ENCODE measurements at regions not wholly inside any gene's neighbourhood (a gene's known extent, or its start where the extent isn't known, plus 50 kb on each side); places are given as distances from the start of the nearest gene placed in this dataset.

GRCh38 chr10:79002336-79002735, 66.4 kb upstream of the ZMIZ1 start:
- 70 to 84% methylated on average over 3 of the region's 3 CpGs for WGBS, 2 donors
- no peak for DNase-seq
- Histone ChIP-seq H3K36me3 (ENCODE audit: low read depth, missing control alignments) (no peaks in the 10 kb centered on the region), H3K9me3 (no peaks in the 10 kb centered on the region), H3K4me1 (no peaks in the 10 kb centered on the region), H3K4me3 (no peak overlapping the region), H3K27ac (no peak overlapping the region), H3K27me3 (no peaks in the 10 kb centered on the region)
- intact Hi-C loops (cut with DNase I; ENCODE audit: low total_unique reads): no loop called here
- TF ChIP-seq POLR2A (IDR thresholded peaks at IDR 0.05) (no peak), CTCF (IDR thresholded peaks at IDR 0.05) (no peak)

GRCh38 chr10:79003183-79004100, 65.3 kb upstream of the ZMIZ1 start:
- no peak overlapping the region for H3K27ac ChIP-seq
- 65 to 73% methylated on average over 11 to 19 of the region's 19 CpGs for WGBS, 2 donors

GRCh38 chr10:79004311-79004710, 64.5 kb upstream of the ZMIZ1 start:
- Histone ChIP-seq H3K27ac (no peak overlapping the region), H3K4me3 (no peak overlapping the region), H3K36me3 (ENCODE audit: low read depth, missing control alignments) (no peaks in the 10 kb centered on the region), H3K9me3 (no peaks in the 10 kb centered on the region), H3K27me3 (no peaks in the 10 kb centered on the region), H3K4me1 (no peaks in the 10 kb centered on the region)
- WGBS, 2 donors: 89 to 91% methylated on average over 5 of the region's 5 CpGs
- no peak for DNase-seq
- TF ChIP-seq POLR2A (IDR thresholded peaks at IDR 0.05): no peak
- TF ChIP-seq CTCF (IDR thresholded peaks at IDR 0.05): no peak
- intact Hi-C loops (cut with DNase I; ENCODE audit: low total_unique reads): no loop called here

More at GRCh38 chr10:79003183-79004100, 65.3 kb upstream of the ZMIZ1 start:
- H3K4me1 ChIP-seq: no peaks in the 10 kb centered on the region
- intact Hi-C loops (cut with DNase I; ENCODE audit: low total_unique reads): no loop called here
- H3K4me3 ChIP-seq: no peak overlapping the region
- no peaks in the 10 kb centered on the region for H3K27me3 ChIP-seq
- H3K36me3 ChIP-seq (ENCODE audit: low read depth, missing control alignments): no peaks in the 10 kb centered on the region
- DNase-seq: peak; percentile 60
- no peak for TF ChIP-seq CTCF (IDR thresholded peaks at IDR 0.05)
- TF ChIP-seq POLR2A (IDR thresholded peaks at IDR 0.05): no peak
- no peaks in the 10 kb centered on the region for H3K9me3 ChIP-seq

GRCh38 chr10:79005126-79005810, 63.5 kb upstream of the ZMIZ1 start:
- intact Hi-C loops (cut with DNase I; ENCODE audit: low total_unique reads): no loop called here
- no peaks in the 10 kb centered on the region for H3K4me1 ChIP-seq
- WGBS, 2 donors: 59 to 78% methylated on average over 6 to 11 of the region's 11 CpGs

More at GRCh38 chr10:79005126-79005810, 63.5 kb upstream of the ZMIZ1 start:
- no peaks in the 10 kb centered on the region for H3K36me3 ChIP-seq (ENCODE audit: low read depth, missing control alignments)
- DNase-seq: no peak
- H3K9me3 ChIP-seq: no peaks in the 10 kb centered on the region
- TF ChIP-seq CTCF (IDR thresholded peaks at IDR 0.05) (no peak), POLR2A (IDR thresholded peaks at IDR 0.05) (no peak)
- H3K4me3 ChIP-seq: no peak overlapping the region
- no peaks in the 10 kb centered on the region for H3K27me3 ChIP-seq
- H3K27ac ChIP-seq: no peak overlapping the region

Measured in testis (tissue), 2 donors.